Kidney glomerular epithelial cell (primary cell): ENCODE measurements at regions not wholly inside any gene's neighbourhood (a gene's known extent, or its start where the extent isn't known, plus 50 kb on each side); places are given as distances from the start of the nearest gene placed in this dataset.
"Not testable (repeated sequence)": the region's sequence is repeated elsewhere in the genome, so short reads cannot be mapped to it uniquely, and the experiment has no call there.

ENCODE experiments used
- DNase-seq: peaks from one replicate; lab custom pipeline; 2025; lab: John Stamatoyannopoulos, UW

DNA sequence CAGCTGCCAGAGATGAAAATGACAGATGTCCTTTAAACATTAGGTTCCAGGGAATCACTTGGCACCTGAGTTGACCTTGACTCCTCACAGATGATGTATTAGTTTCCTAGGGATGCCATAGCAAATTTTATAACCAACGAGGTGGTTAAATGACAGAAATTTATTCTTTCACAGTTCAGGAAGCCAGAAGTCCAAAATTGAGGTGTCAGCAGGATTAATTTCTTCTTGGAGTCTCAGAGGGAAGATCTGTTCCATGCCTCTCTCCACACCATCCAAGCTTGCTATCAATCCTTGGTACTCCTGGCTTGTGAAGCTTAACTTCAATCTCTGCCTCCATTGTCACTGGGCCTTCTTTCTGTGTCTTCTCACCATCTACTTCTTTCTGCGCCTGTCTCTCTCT is 249.7 kb upstream of the BTG1 start:
- no peak for DNase-seq

DNA sequence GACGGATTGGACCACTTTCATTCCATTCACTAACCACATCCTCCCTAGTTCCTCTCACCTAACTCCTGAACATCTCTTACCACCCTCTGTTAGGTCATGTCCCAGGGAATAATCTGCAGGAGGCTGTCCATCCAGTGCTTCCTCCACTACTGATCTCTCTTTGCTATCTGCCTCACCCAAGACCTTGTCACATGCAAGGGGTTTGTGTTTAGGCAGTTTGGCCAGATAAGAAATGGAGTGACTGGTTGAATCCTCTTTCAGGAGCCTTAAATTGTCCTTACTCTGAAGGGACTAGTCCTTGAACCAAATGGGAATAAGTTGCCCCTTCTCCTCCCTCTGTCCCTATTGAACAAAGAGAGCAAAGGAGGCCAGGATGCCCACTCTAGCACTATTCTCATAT is 249.2 kb upstream of the BTG1 start:
- no peak for DNase-seq

GRCh38 chr12:92393504-92393903 is 247.9 kb upstream of the BTG1 start:
- no peak for DNase-seq

- not testable (repeated sequence) for DNase-seq
Measured at GRCh38 chr12:92391726-92392125, 246.1 kb upstream of the BTG1 start.

GRCh38 chr12:92389466-92389865 is 243.8 kb upstream of the BTG1 start:
- DNase-seq: no peak

DNA sequence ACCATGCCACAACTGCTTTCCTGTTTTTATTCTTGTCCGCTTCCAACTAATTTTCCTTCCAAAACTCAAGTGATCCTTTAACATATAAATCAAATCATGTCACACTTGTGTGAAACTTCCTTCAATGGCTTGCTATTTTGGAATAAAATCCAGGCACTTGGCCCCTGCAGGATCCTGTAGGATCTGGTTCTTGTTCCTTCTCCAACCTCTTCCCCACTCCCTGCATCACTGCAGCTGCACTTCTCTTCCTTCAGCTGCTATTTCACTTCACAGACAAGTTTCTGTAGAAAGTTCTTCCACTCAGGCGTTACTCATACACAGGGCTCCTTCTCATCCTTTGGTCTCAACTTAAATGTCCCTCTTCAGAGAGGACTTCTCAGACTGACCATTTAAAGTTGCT is 239.7 kb upstream of the BTG1 start:
- DNase-seq: no peak

- no peak for DNase-seq
Measured at GRCh38 chr12:92384571-92384970, 238.9 kb upstream of the BTG1 start.

DNA sequence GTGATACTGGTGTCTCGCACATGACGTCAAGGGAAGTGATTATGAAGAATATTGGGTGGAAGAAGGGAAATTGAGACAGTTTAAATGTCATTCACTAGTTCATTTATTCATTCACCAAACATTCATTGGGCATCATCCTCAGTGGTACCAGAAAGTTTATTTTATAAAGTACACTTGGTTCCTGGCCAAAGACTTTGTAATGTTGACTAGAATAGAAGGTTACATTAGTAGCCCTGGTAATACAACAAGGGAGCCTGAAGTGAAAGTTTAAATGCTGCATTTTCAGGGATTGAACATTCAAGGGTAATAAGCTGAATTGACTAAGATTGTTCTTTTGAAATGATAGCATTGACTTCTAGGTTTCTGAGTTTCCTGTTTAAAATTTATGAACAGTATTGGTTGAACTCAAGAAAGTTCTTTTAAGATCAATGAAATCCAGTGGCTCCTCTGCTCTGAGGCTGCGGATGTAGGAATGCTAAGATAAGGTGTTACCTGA is 236.8 kb upstream of the BTG1 start:
- no peak for DNase-seq

DNA sequence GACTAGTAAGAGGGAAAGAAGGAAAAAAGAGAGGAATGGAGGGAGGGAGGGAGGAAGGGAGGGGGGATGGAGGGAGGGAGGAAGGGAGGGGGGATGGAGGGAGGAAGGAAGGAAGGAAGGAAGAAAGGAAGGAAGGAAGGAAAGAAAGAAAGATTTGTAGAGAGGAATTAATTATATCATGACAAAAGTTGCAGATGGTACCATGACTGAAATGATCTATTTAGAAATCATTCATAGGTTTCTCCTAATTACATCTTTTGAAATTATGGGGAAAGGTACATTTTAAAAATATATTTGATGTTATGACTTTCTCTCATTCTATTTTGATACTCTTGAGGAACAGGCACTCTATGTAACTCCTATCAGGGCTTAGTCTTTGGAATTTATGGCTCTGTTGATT is 236.2 kb upstream of the BTG1 start:
- DNase-seq: no peak

DNA sequence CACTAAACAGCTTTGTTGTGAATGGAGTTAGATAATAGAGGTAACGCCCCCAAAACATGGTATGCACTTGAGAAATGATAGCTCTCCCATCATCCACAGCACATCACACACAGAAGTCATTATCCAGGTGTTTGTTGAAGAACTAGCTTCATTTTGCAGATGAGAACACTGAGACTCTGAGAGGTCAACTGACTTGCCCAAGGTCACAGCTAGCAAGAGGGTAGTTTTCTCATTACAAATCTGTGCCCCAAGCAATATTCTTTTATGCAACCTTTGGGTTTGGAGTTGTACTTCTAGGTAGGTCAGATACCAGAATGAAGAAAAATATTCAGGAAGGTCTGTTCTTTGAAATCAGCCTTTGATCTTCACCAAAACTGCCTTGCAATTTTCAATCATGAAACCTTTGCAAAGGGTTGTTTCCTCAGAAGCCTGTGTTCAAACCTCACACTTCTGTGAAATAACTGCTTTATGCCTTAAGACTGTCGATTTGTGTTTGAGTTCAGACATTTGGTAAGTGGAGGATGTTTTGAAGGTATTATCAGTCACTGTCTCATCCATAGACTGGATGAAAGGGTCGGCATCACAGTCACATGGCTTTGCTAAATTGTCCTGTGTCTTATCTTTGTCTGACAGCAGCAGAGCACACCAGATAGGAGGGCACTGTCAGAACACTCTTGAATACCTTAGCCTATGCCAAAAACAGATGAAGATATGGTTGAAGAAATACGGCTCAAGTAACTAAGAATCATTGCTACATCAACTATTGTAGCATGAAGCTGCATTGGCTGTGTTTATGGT is 233.2 kb upstream of the BTG1 start:
- no peak for DNase-seq

DNA sequence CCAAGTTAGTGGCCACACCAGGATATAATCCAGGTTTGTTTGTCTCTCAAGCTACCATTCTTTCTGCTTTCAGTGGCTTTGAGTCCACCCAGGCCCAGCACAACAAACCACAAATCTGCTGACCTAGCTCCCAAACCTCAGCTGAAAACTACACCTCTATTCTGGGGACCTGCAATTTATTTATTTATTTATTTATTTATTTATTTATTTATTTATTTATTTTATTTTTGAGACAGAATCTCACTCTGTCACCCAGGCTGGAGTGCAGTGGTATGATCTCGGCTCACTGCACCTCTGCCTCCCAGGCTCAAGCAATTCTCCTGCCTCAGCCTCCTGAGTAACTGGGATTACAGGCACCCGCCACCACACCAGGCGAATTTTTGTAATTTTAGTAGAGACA is 229.9 kb upstream of the BTG1 start:
- not testable (repeated sequence) for DNase-seq

- no peak for DNase-seq
Measured at GRCh38 chr12:92370828-92371227, 225.2 kb upstream of the BTG1 start.

- no peak for DNase-seq
Measured at GRCh38 chr12:92369636-92370035, 224.0 kb upstream of the BTG1 start.

GRCh38 chr12:92369056-92369455 is 223.4 kb upstream of the BTG1 start:
- no peak for DNase-seq

DNA sequence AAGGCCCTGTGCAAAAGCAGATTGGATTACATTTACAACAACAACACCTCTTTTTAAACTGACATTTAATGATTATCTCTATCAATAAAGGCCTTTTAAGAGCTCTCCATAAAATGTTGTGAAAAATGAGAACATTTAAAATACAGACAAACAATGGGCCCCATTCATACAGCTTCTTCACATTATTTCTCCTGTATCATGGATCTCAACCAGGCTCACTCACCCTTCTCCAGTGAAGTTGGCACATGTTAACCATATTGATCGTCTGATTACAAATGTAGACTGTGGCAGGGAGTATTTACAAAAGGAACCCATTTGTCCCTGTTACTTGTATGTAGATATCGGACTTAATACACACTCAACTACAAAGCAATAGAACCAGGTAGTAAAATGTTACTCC is 220.2 kb upstream of the BTG1 start:
- no peak for DNase-seq

DNA sequence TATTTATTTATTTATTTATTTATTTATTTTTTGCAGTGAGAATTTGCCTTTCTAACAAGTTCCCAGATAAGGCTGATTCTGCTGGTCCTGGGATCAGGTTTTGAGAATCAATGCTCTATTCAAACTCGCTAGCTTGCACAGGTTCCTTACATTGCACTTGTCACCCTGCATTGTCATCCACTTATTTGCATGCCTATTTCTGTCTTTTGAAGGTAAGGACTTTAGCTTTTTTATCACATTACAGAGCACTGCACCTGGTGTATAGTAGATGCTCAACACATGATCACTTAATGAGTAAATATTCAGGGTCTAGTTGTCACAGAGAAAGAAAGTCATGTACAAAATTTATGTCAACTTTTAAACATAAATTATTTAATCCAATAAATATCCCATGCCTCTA is 219.7 kb upstream of the BTG1 start:
- DNase-seq: no peak

- DNase-seq: no peak
Measured at GRCh38 chr12:92363295-92364146, 217.9 kb upstream of the BTG1 start.

GRCh38 chr12:92362785-92363184 is 217.1 kb upstream of the BTG1 start:
- DNase-seq: no peak

- no peak for DNase-seq
Measured at GRCh38 chr12:92362126-92362525, 216.5 kb upstream of the BTG1 start.

DNA sequence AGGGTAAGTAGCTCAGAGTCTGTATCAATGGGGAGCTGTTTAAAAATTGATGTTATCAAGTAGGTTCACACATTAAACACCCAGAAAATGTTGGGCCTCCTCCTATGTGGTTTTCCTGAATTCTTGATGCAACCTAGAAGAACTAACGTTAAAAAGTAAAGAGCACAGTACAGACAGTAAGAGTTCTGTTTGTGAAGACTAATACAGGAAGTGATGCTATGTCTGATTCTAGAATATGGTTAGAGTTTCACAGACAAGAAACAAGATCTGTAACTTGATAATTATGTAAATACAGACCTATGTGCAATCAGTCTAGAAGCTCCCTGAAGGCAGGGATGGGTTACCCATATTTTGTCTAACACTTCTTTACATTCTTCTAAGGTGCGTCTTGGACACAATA is 214.9 kb upstream of the BTG1 start:
- DNase-seq: no peak

DNA sequence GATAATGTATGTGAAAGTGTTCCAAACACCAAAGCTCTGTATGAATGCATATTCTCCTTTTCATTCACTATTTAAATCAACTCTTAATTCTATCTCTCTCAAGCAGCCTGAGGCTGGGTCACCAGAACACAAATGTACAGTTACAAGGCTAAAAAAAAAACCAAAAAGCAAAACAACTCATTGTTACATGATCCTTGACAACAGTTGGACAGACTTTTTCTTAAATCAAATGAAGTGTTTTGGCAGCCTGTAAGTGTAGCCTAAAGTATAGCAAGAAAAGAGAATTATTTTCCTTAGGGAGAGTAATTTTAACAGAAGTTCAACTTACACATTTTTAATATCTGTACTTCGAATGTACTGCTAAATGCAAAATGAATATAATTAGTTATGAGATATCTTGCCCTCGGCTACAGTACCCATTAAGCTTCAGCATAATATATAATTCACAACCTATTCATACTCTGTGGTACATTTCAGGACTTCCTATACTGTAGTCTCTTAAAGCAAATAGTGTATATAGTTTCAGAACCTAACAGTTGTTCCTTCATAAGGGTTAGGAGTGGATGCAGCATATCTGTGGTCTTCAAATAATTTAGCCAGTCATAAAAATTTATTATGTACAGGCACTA is 214.0 kb upstream of the BTG1 start:
- no peak for DNase-seq

DNA sequence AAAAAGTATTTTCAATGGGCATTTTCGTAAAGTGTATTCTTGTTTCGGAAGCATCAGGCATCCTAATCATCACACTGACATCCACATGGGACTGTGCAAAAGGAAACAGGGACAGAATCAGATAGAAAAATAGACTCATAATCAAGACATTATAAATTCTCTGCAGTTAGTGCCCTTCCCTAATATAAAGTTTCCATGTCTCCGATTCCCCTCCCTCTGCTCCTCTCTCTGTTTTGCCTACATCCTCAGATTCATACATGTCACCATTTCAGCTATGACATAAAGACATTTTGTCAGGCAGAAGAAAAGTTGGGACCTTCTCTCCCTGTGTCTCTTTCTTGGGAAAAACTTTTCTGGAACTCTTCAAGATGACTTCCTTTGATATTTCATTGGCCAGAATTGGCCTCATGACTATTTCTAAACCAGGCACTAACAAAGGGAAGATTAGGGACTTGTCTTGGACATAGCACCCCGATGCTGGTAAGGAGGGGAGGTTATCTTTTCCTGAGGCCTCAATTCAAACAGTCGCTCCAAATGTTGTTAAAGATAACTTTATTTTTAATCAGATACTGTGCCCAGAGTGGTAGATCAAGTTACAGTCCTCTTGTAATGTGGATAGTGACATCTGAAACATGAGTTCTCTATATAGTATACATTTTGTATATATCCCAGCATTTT is 212.1 kb upstream of the BTG1 start:
- no peak for DNase-seq
